Choroid plexus epithelial cell (primary cell): ENCODE measurements at regions not wholly inside any gene's neighbourhood (a gene's known extent, or its start where the extent isn't known, plus 50 kb on each side); places are given as distances from the start of the nearest gene placed in this dataset.

Experiments
- DNase-seq: peaks from one replicate; pipeline ENCODE4 v3.0.0-alpha.2; 2010; ENCODE audit warnings: low read depth
- H3K4me3 ChIP-seq: 2 replicates; pipeline ENCODE4 v1.5.1; 2011; ENCODE audit warnings: low read depth, mild to moderate bottlenecking, control low read depth, low read length, moderate library complexity
- CTCF ChIP-seq: conservative IDR thresholded peaks from 2 replicates; pipeline ENCODE4 v1.5.1; 2011; ENCODE audit warnings: low read depth, mild to moderate bottlenecking, control low read depth, inconsistent platforms, low read length, moderate library complexity

GRCh38 chr21:41008351-41008750 lies 159.6 kb upstream of the BACE2 start:
- no peak for DNase-seq
- no peak for TF ChIP-seq CTCF
- no peak overlapping the region for H3K4me3 ChIP-seq

DNA sequence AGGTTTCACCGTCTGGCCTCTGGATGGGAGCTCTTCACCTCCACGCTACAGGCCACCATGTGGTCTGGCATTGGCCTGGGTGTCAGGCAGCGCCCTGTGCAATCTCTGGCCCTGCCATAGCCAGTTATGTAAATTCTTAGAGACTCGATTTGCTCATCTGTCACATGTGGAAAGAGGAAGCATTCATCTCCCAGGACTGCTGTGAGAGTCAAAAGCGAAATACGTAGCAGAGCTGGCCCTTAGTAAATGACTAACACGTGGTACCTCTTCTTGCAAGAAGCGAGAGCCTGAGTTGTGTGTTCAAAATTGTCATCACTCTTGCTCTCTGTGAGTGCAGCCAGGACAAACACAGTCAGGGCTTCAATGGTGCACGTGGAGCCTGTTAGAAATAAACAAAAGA lies 159.0 kb upstream of the BACE2 start:
- H3K4me3 ChIP-seq: no peak overlapping the region
- TF ChIP-seq CTCF: no peak
- DNase-seq: no peak

- H3K4me3 ChIP-seq: no peak overlapping the region
- TF ChIP-seq CTCF: no peak
- DNase-seq: no peak
Observed at GRCh38 chr21:41009398-41010100, 158.4 kb upstream of the BACE2 start.

DNA sequence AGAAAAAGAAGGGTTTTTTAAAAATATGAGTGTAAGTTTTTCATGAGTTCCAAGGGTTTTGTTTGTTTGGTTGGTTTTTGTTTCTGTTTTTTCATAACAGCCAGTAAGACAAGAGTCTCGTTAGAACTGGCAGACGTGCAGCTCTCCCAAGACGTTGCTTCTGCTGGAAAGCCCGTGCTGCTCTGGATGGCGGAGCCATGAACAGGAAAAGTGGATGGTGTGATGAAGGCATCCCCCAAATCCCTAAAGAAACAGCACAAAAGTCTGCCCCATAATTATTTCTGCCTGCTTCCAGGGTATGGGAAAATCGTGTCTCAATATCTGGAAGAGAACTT lies 157.9 kb upstream of the BACE2 start:
- DNase-seq: no peak
- TF ChIP-seq CTCF: no peak
- no peak overlapping the region for H3K4me3 ChIP-seq

DNA sequence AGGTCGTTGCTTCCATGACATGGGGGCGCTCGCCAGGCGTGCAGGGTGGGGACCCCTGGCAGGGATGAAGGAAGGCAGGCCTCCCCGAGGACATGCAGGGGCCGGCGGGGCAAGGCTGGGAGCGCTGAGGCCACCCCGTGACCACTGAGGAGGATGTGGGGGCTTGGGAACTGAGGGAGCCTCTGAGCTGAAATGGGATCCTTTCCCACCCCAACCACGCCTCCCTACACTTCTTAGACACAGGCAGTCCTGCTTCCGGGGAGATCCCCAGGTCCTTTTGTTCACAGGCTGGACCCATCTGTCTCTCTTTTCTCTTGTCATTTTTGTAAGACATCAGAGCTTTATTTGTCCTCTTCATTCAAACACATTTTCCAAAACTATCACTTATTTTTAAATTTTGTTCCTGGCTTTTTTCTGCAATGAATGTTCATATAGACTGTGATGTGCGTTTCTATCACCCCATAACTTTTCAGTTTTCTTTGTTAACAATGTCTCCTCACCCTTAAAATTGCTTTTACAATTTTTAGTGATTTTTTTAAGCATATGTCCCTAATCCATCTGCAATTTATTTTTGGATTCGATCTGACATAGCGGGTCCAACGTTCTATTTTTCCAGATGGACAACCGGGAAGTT lies 156.7 kb upstream of the BACE2 start:
- DNase-seq: no peak
- no peak for TF ChIP-seq CTCF
- H3K4me3 ChIP-seq: no peak overlapping the region

GRCh38 chr21:41011951-41012366 lies 156.0 kb upstream of the BACE2 start:
- no peak for TF ChIP-seq CTCF
- H3K4me3 ChIP-seq: no peak overlapping the region
- no peak for DNase-seq

DNA sequence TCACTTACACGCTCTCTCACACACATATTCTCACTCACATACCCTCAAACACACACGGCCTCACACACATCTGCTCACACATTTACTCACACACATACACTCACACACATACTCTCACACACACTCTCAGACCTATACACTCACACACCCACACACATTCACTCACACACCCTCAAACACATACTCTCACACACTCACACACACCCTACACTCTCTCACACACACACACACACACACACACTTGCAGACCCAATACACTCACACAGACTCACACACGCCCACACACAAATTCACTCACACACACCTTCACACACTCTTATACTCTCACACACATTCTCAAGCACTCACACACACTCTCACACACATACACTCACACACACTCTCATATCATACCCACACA lies 155.5 kb upstream of the BACE2 start:
- DNase-seq: no peak
- no peak for TF ChIP-seq CTCF
- no peak overlapping the region for H3K4me3 ChIP-seq
